Adipocyte (in vitro differentiated cells): ENCODE measurements at regions not wholly inside any gene's neighbourhood (a gene's known extent, or its start where the extent isn't known, plus 50 kb on each side); places are given as distances from the start of the nearest gene placed in this dataset.

Experiments used
- DNase-seq: peaks from one replicate; pipeline ENCODE4 v3.0.0-alpha.2; 2015; ENCODE audit warnings: low read depth
- H3K27me3 ChIP-seq: replicated peaks from 2 replicates; pipeline ENCODE4 v1.7.0; 2013; ENCODE audit warnings: mild to moderate bottlenecking, low read length, moderate library complexity; ENCODE audit not compliant: control insufficient read depth, insufficient read depth
- H3K36me3 ChIP-seq: 2 replicates; pipeline ENCODE4 v1.7.0; 2013; ENCODE audit warnings: low read length, mild to moderate bottlenecking, moderate library complexity; ENCODE audit not compliant: control insufficient read depth, insufficient read depth, severe bottlenecking
- H3K4me1 ChIP-seq: 2 replicates; pipeline ENCODE4 v1.7.0; 2013; ENCODE audit warnings: mild to moderate bottlenecking, low read length, moderate library complexity; ENCODE audit not compliant: control insufficient read depth, insufficient read depth
- H3K4me3 ChIP-seq: 2 replicates; pipeline ENCODE4 v1.7.0; 2013; ENCODE audit warnings: mild to moderate bottlenecking, low read length, moderate library complexity
- H3K9ac ChIP-seq: 2 replicates; pipeline ENCODE4 v1.7.0; 2013; ENCODE audit warnings: mild to moderate bottlenecking, low read length, moderate library complexity
- H3K9me3 ChIP-seq: 2 replicates; pipeline ENCODE4 v1.7.0; 2013; ENCODE audit warnings: mild to moderate bottlenecking, low read length, moderate library complexity; ENCODE audit not compliant: control insufficient read depth

DNA sequence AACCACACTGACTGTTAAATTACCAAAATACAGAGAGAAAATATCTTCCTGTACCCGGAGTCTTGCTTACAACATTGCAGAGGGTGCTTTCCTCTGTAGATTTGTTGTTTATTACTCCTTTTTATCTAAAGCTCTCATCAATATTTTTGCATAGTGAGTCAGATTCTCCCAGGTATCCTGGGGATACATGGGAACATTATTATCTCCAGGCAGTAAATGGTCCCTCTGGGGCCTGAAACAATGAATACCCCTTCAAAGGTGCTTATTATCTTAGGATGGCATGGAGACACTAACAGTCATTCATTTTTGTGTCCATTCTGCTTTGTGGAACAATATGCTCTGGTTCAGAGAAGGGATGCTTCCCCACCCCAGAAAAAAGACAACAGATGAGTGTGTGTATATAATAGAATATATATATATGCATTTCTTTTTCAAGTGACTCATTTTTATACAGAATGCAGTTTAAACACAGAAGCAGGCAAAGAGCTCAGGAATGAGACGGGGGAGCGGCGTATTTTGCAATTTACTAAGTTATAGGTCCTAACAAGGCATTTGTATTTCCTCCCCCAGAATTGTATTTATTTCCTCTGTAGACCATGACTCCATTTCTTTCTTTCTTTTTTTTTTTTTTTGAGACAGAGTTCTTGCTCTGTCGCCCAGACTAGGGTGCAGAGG is 424.8 kb upstream of the ZEB2 start:
- no peaks in the 10 kb centered on the region for H3K27me3 ChIP-seq
- peak overlapping the region; percentile 64 for H3K9ac ChIP-seq
- no peak for DNase-seq
- peaks cover 33% of the 10 kb centered on the region for H3K4me1 ChIP-seq
- peak overlapping the region; percentile 23 for H3K4me3 ChIP-seq
- no peaks in the 10 kb centered on the region for H3K9me3 ChIP-seq
- H3K36me3 ChIP-seq, result no peaks in the 10 kb centered on the region

DNA sequence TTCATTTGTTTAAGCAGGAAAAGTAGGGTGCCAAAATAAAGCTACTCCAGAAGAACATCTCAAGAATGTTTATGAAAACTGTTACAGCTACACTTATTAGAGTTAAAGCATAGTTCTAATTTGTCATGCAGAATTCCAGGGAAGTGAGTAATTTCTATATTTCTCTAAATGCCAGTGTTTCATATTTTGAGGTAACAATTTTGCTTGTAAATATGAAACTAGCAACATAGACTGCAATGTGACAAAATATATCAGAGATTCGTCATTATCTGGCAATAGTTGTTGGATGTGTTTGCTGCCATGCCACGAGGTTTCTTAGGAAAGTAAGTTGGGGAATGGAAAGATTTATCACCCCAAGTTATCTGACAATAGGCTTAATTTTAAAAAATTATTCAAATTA is 424.1 kb upstream of the ZEB2 start:
- Histone ChIP-seq H3K36me3 (no peaks in the 10 kb centered on the region), H3K9ac (peak overlapping the region; percentile 64), H3K4me1 (peaks cover 35% of the 10 kb centered on the region), H3K4me3 (peak overlapping the region; percentile 23), H3K9me3 (no peaks in the 10 kb centered on the region), H3K27me3 (no peaks in the 10 kb centered on the region)
- DNase-seq, result peak; percentile 76

DNA sequence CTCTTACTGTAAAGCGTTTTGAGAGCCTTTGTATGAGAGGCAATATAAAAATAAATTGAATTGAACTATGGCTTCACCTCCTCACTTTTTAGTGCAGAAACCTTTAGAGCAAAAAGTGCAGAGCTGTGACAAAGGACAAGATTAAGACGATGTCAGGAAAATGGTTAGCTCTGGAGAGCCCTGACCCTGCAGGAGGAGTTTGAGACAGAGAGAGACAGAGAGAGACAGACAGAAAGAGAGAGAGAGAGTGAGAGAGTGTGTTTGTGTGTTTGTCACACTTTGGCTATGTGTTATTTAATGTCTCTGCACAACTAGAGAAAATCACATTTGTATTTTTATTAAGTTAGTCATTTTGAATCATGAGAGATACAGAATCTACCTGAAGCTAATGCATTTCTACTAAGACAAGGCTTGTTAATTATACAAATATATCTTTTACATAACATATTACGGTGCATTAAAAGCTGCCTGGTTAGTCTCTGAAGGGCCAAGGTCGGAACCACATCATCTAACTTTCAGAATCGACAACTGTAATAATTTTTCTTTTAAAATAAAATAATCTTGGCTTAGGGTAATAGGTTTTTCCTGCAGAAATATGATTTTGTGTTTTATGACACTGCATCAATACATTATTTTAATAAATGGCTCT is 423.5 kb upstream of the ZEB2 start:
- Histone ChIP-seq H3K9ac (peak overlapping the region; percentile 58), H3K27me3 (no peaks in the 10 kb centered on the region), H3K9me3 (no peaks in the 10 kb centered on the region), H3K36me3 (no peaks in the 10 kb centered on the region), H3K4me1 (peaks cover 41% of the 10 kb centered on the region), H3K4me3 (peak overlapping the region; percentile 23)
- peak; percentile 5 for DNase-seq

GRCh38 chr2:144942516-144943256 is 422.8 kb upstream of the ZEB2 start:
- H3K4me3 ChIP-seq, result no peak overlapping the region
- no peaks in the 10 kb centered on the region for H3K27me3 ChIP-seq
- peak overlapping the region; percentile 58 for H3K9ac ChIP-seq
- peak; percentile 63 for DNase-seq
- no peaks in the 10 kb centered on the region for H3K9me3 ChIP-seq
- no peaks in the 10 kb centered on the region for H3K36me3 ChIP-seq
- H3K4me1 ChIP-seq, result peaks cover 48% of the 10 kb centered on the region

GRCh38 chr2:144941743-144942488 is 422.0 kb upstream of the ZEB2 start:
- H3K27me3 ChIP-seq, result no peaks in the 10 kb centered on the region
- no peak overlapping the region for H3K4me3 ChIP-seq
- peaks cover 56% of the 10 kb centered on the region for H3K4me1 ChIP-seq
- no peak overlapping the region for H3K9ac ChIP-seq
- no peaks in the 10 kb centered on the region for H3K9me3 ChIP-seq
- no peaks in the 10 kb centered on the region for H3K36me3 ChIP-seq
- DNase-seq, result no peak

GRCh38 chr2:144939590-144939989 is 419.7 kb upstream of the ZEB2 start:
- H3K4me3 ChIP-seq, result no peak overlapping the region
- no peak for DNase-seq
- H3K27me3 ChIP-seq, result no peaks in the 10 kb centered on the region
- no peaks in the 10 kb centered on the region for H3K9me3 ChIP-seq
- H3K9ac ChIP-seq, result no peak overlapping the region
- H3K4me1 ChIP-seq, result peaks cover 58% of the 10 kb centered on the region
- no peaks in the 10 kb centered on the region for H3K36me3 ChIP-seq

GRCh38 chr2:144937910-144938709 is 418.2 kb upstream of the ZEB2 start:
- DNase-seq, result peak; percentile 87
- Histone ChIP-seq H3K9ac (peak overlapping the region; percentile 87), H3K9me3 (no peaks in the 10 kb centered on the region), H3K4me1 (peaks cover 43% of the 10 kb centered on the region), H3K36me3 (no peaks in the 10 kb centered on the region), H3K4me3 (peak overlapping the region; percentile 73), H3K27me3 (no peaks in the 10 kb centered on the region)

GRCh38 chr2:144937066-144937465 is 417.1 kb upstream of the ZEB2 start:
- Histone ChIP-seq H3K4me3 (no peak overlapping the region), H3K9ac (no peak overlapping the region), H3K36me3 (no peaks in the 10 kb centered on the region), H3K27me3 (no peaks in the 10 kb centered on the region), H3K4me1 (peaks cover 33% of the 10 kb centered on the region), H3K9me3 (no peaks in the 10 kb centered on the region)
- no peak for DNase-seq

- H3K36me3 ChIP-seq, result no peaks in the 10 kb centered on the region
- H3K9me3 ChIP-seq, result no peaks in the 10 kb centered on the region
- H3K4me1 ChIP-seq, result peaks cover 33% of the 10 kb centered on the region
- peak; percentile 25 for DNase-seq
- H3K27me3 ChIP-seq, result no peaks in the 10 kb centered on the region
- H3K4me3 ChIP-seq, result no peak overlapping the region
- H3K9ac ChIP-seq, result no peak overlapping the region
Observed at GRCh38 chr2:144936442-144936841, 416.5 kb upstream of the ZEB2 start.

DNA sequence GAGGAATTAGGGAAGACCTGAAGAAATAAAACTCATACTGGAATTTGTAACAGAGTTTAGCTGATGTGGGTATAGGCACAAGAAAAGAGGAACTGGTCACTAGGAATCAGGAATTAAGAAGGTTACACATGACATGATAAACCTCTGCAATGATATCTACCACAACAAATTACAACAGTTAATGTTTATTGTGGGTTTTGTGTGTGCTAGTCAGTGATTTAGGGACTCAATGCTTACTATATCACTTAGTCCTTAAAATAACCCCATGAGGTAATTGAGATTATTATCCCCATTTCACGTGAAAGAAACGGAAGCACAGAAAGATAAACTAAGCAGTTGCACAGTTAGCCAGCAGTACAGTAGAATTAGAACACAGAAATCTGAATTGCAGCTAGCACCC is 415.8 kb upstream of the ZEB2 start:
- H3K9ac ChIP-seq, result no peak overlapping the region
- no peak overlapping the region for H3K4me3 ChIP-seq
- H3K9me3 ChIP-seq, result no peaks in the 10 kb centered on the region
- DNase-seq, result no peak
- peaks cover 33% of the 10 kb centered on the region for H3K4me1 ChIP-seq
- H3K27me3 ChIP-seq, result no peaks in the 10 kb centered on the region
- no peaks in the 10 kb centered on the region for H3K36me3 ChIP-seq
